Astrocyte of the spinal cord (primary cell): ENCODE measurements at regions not wholly inside any gene's neighbourhood (a gene's known extent, or its start where the extent isn't known, plus 50 kb on each side); places are given as distances from the start of the nearest gene placed in this dataset.
A peak's percentile ranks its signal among the peaks of the same experiment; 100 is the strongest.

Source experiments
- DNase-seq: peaks from one replicate; pipeline ENCODE4 v3.0.0; 2011; ENCODE audit warnings: low read depth, low spot score
- H3K4me3 ChIP-seq: 2 replicates; pipeline ENCODE4 v1.5.1; 2011; ENCODE audit warnings: low read depth, mild to moderate bottlenecking, low read length, moderate library complexity
- in situ Hi-C: cut with HindIII; loops from 2 replicates; pipeline ENCODE4 v1.10.0; 2017; ENCODE audit warnings: low sequenced_read_pairs
- TF ChIP-seq, protein P1 (sequence below): IDR thresholded peaks from 2 replicates; pipeline ENCODE4 v1.5.1; 2012; ENCODE audit warnings: low read depth, mild to moderate bottlenecking, low read length, inconsistent platforms

GRCh38 chr9:78782858-78783257, 485.9 kb downstream of the PSAT1 start:
- no peak for DNase-seq
- TF ChIP-seq, protein P1, sequence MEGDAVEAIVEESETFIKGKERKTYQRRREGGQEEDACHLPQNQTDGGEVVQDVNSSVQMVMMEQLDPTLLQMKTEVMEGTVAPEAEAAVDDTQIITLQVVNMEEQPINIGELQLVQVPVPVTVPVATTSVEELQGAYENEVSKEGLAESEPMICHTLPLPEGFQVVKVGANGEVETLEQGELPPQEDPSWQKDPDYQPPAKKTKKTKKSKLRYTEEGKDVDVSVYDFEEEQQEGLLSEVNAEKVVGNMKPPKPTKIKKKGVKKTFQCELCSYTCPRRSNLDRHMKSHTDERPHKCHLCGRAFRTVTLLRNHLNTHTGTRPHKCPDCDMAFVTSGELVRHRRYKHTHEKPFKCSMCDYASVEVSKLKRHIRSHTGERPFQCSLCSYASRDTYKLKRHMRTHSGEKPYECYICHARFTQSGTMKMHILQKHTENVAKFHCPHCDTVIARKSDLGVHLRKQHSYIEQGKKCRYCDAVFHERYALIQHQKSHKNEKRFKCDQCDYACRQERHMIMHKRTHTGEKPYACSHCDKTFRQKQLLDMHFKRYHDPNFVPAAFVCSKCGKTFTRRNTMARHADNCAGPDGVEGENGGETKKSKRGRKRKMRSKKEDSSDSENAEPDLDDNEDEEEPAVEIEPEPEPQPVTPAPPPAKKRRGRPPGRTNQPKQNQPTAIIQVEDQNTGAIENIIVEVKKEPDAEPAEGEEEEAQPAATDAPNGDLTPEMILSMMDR, result no peak
- no peak overlapping the region for H3K4me3 ChIP-seq
- in situ Hi-C loops, result no loop called here

DNA sequence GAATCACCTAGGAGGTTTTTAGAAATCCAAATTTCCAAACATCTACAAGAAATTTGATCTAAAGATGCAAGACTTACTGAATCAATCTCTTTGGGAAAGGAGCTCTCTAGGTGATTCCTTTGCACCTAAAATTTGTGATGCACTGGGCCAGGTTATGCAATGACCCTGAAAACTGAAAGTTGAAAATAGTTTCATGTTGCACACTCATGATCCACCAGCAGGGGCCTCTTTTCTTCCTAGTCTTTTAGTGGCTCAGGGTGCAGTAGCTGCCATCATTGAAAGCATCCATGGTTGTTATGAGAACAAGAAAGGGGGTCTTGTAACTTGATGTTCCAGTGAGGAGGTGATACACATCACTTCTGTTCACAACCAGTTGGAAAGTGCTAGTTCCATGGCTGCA, 486.8 kb downstream of the PSAT1 start:
- TF ChIP-seq, protein P1, result peak; percentile 35
- H3K4me3 ChIP-seq, result no peak overlapping the region
- in situ Hi-C loops, result no loop called here
- no peak for DNase-seq

- in situ Hi-C loops, result no loop called here
- peak; percentile 48 for DNase-seq
- TF ChIP-seq, protein P1, result no peak
- H3K4me3 ChIP-seq, result no peak overlapping the region
These were observed 489.9 kb downstream of the PSAT1 start for GRCh38 chr9:78786794-78787193.

GRCh38 chr9:78788101-78788500, 491.2 kb downstream of the PSAT1 start:
- no peak overlapping the region for H3K4me3 ChIP-seq
- DNase-seq, result peak; percentile 44
- TF ChIP-seq, protein P1, result no peak
- in situ Hi-C loops, result no loop called here

GRCh38 chr9:78791779-78792178, 494.9 kb downstream of the PSAT1 start:
- TF ChIP-seq, protein P1, result no peak
- DNase-seq, result no peak
- in situ Hi-C loops, result no loop called here
- H3K4me3 ChIP-seq, result no peak overlapping the region

GRCh38 chr9:78792745-78793144, 495.8 kb downstream of the PSAT1 start:
- in situ Hi-C loops, result no loop called here
- TF ChIP-seq, protein P1, result no peak

GRCh38 chr9:78805771-78806170, 508.8 kb downstream of the PSAT1 start:
- DNase-seq, result no peak
- in situ Hi-C loops, result no loop called here
- H3K4me3 ChIP-seq, result no peak overlapping the region
- TF ChIP-seq, protein P1, result no peak

More at GRCh38 chr9:78792745-78793144, 495.8 kb downstream of the PSAT1 start:
- no peak for DNase-seq
- H3K4me3 ChIP-seq, result no peak overlapping the region
